HUDEP-2 (cell line): ENCODE measurements at regions not wholly inside any gene's neighbourhood (a gene's known extent, or its start where the extent isn't known, plus 50 kb on each side); places are given as distances from the start of the nearest gene placed in this dataset.

Source experiments
- DNase-seq, 76 experiments: peaks; one replicate each; lab custom pipeline; 2025; ENCODE audit not compliant: unreplicated experiment in 76 of 76; lab: John Stamatoyannopoulos, UW

DNA sequence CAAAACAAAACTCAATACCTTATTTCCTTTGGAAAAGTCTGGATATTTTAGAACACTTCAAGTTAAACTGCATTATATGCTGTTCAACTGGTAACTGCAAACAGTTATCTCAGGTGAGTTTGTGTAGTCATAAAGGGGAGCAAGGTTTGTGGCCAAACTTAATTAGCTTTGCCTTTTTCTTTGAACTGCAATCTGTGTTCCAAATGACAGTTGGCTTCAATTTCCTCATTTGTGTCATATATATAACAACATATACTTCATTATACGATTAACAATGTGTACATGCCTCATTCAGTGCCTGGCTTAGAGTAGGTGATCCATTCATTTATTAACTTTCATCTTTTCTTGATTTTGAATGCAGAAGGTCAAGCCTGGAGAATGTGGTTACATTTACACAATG is 55.8 kb downstream of the KCNE4 start:
- DNase-seq: no peak

GRCh38 chr2:223108351-223109050 is 56.5 kb downstream of the KCNE4 start:
- DNase-seq: no peak

DNA sequence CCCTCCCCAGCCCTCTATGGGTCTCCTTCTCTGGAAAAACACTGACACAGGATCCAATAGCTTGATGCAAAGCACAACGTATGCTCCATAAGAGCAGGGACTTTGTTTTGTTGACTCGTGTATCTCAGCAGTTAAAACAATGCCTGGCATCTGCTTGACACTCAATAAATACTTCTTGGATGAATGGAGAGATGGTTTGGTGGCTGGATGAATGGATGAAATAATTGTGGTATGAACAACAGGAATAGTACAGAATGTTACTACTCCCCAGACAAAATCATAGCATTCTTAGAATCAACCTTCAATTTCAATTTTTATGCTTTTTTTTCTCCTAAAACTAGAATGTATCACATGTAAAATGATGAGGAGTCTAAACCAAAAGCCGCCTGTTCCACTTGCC is 57.4 kb downstream of the KCNE4 start:
- no peak for DNase-seq

DNA sequence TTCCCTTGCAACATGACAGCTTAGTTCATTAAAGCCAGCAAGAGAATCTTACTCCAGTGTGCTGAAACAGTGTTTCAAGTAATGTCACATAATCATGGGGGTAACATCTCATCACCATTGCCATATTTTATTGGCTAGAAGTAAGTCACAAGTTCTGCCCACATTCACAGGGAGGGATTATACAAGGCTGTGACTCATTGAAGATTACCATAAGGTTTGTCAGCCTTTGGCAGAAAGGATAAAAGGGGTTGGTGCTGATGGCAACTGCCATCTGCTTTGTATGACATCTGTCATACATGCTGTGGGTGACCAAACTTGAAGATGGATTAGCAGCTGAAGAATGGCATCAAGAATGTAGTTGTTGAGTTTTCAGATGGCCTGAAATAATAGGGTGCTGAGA is 61.2 kb downstream of the KCNE4 start:
- no peak for DNase-seq

- no peak for DNase-seq
These were observed 62.2 kb downstream of the KCNE4 start for GRCh38 chr2:223114170-223114569.

GRCh38 chr2:223114917-223115316 is 62.9 kb downstream of the KCNE4 start:
- DNase-seq: no peak

DNA sequence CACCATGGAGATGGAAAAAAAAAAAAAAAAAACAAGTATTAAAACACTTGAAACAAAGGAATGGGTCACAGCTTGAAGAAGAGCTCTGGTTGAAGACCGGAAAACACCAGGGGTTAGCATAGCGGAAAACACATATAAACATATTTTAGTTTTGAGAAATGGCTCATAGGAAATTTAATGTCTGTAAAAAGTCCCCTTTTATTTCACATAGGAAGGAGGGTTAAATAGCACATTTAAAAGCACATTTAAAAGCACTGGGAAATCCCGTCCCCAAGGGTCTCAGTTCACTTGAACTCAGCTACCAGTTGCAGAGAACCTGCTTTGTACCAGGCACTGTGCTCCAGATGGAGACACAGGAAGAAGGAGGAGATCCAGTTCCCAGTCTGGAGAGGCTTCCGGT is 65.5 kb downstream of the KCNE4 start:
- DNase-seq: no peak

DNA sequence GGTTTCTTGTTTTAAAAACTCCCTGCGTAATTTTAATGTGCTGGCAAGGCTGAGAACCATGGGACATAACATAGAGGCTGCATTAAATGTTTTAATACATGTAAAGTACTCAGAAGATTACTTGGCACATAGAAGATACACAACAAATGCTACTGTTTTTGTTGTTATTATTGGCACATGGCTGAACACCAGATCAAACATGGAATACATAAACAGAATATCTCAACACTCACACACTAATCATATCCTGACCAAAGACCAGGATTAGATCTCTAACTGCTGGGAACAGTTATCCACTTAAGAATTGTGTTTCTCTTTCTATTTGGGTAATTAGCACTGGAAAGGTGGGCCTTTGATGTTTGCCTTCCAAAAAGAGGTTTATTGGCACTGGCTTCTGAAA is 69.3 kb downstream of the KCNE4 start:
- DNase-seq: no peak

DNA sequence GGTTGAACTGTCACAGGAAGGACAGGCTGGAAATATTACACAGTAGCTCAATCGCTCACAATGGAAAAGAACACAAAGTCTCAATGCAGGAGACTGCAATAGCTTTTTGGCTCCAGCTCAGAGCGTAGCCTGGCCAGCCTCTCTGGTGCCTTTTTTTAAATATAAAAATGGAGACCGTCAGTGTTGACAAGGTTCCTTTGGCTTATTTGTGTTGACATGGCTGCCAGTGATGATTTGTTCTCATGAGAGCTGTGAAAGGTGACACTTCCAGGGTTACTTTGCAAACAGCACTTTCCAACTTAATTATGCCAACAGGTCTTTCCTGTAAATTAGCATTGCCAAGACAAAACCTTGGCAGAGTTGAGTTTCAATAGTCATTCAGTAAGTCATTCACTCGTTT is 70.8 kb downstream of the KCNE4 start:
- DNase-seq: no peak

DNA sequence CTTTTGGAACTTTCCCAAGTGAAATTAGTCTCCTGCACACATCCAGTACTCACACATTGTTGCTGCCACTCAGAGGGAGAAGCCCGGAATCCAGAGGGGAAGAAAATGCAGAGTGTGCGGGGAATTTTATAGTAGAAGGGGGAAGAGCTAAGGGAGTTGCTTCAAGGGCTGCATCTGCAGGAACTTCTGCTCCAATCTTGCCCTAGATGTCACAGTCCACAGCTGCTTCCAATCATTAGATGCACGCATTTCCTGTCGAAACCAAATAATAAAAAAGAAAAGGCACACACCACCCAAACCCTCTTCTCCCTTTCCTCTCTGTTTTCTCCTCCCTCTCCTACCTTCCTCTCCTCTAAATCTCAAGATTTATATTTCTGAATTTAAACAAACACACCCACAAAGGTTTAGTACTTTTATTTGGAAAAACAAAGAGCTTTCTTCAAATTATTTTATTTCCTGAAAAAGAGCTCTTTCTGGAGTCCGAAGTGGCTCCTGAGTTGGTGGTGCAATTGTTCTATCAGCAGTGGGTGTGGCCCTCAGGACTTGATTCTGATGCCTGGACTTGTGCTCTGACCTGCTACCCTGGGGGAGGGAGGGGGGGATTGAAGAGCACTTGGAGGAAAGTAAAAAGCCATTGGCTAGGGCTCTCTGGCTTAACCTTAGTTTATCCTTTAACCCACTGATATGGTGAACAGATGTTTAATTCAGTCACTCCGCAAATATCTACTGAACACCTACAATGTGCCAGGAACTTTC is 72.0 kb downstream of the KCNE4 start:
- DNase-seq: no peak

DNA sequence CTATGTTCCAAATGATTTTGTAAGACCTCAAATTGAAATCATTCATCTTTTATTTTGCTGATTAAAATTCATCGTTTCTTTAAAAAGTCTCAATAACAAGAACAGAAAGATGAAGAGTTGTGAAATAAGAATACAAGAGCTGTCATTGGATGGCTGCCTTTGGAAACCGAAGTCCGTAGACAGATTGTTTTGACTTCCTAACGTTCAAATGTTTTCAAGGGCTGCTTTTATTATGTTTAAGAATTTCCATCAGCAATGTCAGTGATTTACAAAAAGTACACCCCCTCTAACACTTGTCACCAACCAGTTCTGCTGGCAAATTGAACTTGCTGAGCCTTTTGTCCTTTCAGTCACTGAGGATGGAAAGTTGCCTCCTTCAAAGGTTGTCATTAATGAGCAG is 89.6 kb downstream of the KCNE4 start:
- no peak for DNase-seq

GRCh38 chr2:223142118-223142517 is 90.1 kb downstream of the KCNE4 start:
- DNase-seq: no peak

GRCh38 chr2:223147431-223147830 is 95.4 kb downstream of the KCNE4 start:
- DNase-seq: no peak

DNA sequence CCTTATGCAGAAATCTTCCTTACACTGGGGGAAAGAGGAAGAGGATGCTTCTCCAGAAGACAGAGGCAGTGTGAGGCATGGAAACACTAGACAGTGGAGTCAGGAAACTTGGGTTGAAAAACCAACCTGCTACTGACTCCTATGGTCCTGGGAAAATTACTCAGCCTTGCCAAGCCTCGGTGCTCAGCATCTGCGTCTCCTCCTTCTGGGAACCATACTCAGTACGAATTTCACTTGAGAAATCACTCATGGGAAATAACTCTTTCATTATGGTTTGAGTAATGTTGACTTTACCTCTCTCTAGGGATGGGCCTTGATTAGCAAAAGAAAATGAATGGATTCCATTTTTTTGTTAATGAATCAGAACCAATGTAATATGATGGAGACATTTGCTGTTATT is 96.5 kb downstream of the KCNE4 start:
- DNase-seq: no peak

DNA sequence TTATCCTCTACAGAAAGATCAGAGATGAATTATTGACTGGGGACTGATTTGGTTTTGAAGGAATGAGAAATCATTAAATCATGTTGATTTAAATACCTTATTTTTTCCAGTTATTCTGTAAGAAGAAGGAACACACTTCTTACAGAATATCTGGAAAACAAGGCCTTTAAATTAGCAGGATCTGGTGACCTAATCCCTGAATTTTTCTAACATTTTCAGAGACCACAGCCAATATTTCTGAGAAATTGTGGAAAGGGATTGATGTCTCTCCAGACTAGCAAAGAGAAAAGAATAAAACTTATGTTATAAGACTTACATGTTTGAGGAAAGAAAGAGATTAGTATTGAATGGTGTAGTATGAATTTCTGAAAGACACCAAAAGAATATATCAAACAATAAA is 104.0 kb downstream of the KCNE4 start:
- DNase-seq: no peak

DNA sequence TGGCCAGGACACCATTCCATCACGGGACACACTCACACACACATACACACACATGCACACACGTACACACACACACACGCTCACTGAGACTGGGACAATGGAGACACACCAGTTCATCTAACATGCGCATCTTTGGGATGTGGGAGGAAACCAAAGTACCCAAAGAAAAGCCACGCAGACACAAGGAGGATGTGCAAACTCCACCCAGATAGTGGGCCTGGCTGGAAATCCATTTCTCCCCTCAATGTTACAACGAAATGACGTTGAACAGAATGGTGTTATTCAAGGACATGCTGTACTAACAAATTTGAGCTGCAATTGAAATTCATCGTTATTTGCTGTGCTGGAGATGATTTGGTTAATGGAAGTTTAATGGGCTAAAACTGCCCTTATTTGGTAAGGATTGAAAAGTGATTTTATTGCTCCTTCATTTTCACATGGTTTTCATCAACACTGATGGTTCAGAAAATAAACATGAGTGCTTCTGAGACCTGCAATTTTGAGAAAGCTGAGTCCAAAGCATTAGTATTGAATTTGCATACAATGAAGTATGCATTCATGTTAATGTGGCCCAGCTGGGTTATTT is 110.0 kb downstream of the KCNE4 start:
- DNase-seq: no peak

GRCh38 chr2:223165423-223166214 is 113.6 kb downstream of the KCNE4 start:
- no peak for DNase-seq

- no peak for DNase-seq
These were observed 114.2 kb downstream of the KCNE4 start for GRCh38 chr2:223166215-223166493.

GRCh38 chr2:223166983-223167650 is 115.1 kb downstream of the KCNE4 start:
- DNase-seq: no peak

DNA sequence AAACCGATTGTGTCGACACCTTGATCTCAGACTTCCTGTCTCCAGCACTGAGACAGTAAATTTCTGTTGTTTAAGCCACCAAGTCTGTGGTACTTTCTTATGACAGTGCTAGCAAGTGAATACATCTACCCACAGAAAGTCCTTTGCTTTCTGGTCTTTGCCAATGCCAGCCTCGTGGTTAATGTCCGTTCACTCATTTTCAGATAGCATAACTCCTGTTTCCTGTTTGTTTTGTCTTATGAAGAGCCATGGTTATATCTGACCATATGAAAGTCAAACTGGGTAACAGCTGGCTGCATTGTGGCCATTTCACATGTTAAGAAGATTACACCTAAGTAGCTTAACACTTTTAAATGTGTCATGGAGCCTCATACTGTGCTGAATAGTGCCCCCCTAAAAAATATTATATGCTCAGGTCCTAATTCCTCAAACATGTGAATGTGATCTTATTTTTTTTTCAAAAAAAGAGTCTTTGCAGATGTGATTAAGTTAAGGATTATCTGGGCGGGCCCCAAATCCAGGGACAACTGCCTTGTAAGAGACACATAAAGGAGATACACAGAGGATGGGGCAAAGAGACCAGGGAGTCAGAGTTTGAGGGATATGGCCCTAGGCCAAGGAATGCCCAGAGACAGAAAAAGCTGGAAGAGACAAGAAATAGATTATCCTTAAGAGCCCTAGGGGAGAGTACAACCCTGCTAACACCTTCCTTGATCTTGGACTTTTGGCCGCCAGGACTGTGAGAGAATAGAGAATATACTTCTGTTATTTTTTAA is 118.0 kb downstream of the KCNE4 start:
- no peak for DNase-seq
